G401.6 (cell line): ENCODE measurements at regions not wholly inside any gene's neighbourhood (a gene's known extent, or its start where the extent isn't known, plus 50 kb on each side); places are given as distances from the start of the nearest gene placed in this dataset.

Source experiments
- FAIRE-seq: peaks from 2 replicates; lab custom pipeline; 2012; peaks lifted over from hg19 to GRCh38; lab: Jason Lieb, UNC

GRCh38 chr11:8799273-8799672 lies 111.7 kb upstream of the AKIP1 start:
- FAIRE-seq, result no peak

- no peak for FAIRE-seq
Observed at GRCh38 chr11:8800520-8801110, 110.4 kb upstream of the AKIP1 start.

DNA sequence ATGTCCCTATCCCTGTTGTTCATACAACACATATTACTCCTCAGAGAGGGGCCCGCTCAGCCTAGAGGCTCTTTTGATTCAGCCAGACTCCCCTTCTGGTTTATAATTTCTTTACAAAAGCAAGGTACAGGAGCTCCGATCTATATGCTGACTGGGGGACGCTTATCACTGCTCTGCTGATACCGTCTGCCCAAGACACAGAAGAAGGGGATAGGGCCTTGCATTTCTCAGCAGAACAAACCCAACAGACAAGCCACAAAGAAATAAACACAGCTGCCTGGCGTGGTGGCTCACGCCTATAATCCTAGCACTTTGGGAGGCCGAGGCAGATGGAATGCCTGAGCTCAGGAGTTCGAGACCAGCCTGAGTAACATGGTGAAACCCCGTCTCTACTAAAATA lies 109.9 kb upstream of the AKIP1 start:
- FAIRE-seq, result no peak

GRCh38 chr11:8802251-8802650 lies 108.7 kb upstream of the AKIP1 start:
- FAIRE-seq, result no peak

- FAIRE-seq, result no peak
Observed at GRCh38 chr11:8803973-8804372, 107.0 kb upstream of the AKIP1 start.

DNA sequence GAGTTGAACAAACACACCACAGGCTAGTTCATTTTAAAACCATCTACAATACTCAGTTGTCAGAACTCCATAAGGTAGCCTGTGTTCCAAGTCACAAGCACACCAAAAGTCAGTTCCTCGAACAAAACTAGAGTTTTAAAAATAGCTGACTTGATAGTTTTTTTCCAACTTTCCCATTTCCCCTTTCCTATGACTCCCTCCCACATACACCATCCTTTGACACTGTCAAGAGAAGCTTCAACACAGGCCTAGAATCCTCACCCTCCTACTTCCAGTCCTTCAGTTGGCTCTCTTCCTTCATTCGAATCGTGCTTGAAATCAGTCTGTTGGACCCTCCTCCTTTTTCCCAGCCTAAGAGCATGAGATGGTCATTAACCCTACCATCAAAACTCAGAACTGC lies 105.7 kb upstream of the AKIP1 start:
- no peak for FAIRE-seq

- FAIRE-seq, result no peak
Observed at GRCh38 chr11:8806974-8807373, 104.0 kb upstream of the AKIP1 start.

GRCh38 chr11:8807544-8808225 lies 103.3 kb upstream of the AKIP1 start:
- FAIRE-seq, result no peak

DNA sequence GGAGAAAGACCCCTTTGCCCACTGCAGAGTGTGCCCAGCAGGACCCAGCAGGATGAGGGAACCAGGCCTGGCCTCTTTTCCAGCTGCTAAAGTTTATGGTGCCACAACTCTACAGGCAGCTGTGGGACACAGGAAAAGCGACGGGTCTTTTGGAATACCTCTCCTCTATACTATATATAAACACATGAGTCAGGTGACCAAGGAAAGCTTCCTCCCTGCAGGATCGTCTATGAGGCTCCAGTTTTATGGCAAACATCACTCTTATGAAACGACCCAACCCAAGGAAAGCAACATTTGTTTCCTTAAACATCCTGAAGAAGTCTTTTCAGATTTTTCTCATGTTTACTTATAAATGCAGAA lies 102.8 kb upstream of the AKIP1 start:
- FAIRE-seq, result no peak

GRCh38 chr11:8809241-8809938 lies 101.6 kb upstream of the AKIP1 start:
- FAIRE-seq, result no peak

- no peak for FAIRE-seq
Observed at GRCh38 chr11:8809939-8810539, 101.0 kb upstream of the AKIP1 start.

GRCh38 chr11:8810540-8811301 lies 100.3 kb upstream of the AKIP1 start:
- no peak for FAIRE-seq

DNA sequence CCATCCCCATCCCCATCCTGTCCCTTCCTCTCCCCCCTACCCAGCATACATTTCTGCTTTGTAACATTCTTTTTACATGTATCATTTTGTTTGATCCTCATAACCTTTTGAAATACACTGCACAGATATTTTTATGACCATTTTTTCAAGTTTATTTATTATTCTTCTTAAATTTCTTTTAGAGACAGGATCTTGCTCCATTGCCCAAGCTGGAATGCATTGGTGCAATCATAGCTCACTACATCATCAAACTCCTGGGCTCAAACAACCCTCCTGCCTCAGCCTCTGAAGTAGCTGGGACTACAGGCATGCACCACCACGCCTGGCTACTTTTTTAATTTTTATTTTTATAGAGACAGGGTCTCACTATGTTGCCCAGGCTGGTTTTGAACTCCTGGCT lies 99.4 kb upstream of the AKIP1 start:
- no peak for FAIRE-seq

GRCh38 chr11:8812438-8812837 lies 98.6 kb upstream of the AKIP1 start:
- no peak for FAIRE-seq

DNA sequence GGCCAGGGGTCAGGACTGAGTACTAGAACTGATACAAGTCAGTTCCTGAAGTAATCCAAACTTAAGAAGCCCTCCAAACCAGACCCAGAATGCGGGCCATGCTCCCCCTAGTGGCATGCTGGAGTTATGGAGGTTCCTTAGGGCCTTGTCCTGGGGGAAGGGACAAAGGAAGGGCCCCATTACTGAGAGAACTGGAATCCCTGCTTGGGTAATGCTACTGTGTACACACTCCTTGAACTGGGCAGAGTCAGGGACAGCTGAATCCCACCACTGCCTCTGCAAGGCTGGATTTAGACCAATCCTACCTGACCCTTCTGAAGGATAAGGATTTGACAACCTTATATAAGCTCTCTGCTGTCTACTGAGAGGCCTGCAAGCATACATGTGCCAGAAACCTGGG lies 97.3 kb upstream of the AKIP1 start:
- FAIRE-seq, result peak; percentile 82

DNA sequence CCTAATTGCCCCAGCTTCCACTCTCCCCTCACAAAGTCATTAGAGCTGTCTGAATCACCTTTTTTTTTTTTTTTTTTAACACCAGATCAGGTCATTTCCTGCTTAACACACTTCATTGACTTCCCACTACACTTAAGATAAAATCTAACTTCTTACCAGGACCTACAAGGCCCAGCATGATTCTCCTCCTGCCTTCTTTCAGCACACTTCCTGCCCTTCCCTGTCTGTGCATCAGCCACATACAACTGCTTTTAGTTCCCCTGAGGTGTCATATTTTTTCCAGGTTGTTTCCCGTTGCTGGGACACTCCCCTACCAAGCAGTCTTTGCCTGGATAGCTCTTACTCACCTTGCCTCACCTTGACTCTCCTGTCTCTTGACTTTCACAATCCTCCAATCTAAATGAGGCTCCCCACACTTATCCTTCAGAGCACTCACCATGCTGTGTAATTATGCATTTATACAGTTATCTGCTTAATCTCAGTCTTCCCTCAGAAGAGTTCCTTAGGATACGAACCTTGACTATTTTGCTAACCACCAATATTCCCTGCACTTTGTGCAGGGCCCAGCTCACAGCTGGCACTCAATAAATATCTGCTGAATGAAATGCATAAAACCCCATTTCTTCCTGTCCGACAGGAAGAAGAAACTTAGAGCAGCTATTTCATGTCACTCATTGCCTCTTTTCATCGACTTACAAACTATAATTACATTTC lies 96.6 kb upstream of the AKIP1 start:
- FAIRE-seq, result peak; percentile 58

DNA sequence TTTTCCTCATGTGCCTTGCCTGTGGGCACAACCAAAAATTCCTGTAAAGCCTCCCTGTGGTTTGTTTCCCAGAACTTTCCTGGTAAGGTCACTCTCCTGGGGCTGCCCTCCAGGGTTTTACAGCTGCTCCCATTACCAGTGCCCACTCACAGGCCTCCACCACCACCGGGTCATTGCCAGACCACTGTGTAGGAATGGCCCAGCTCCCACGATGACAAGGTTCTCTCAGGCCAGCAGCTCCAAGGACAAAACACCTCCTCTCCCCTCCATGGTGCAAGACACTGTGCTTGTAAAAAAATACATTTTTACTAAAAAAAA lies 96.1 kb upstream of the AKIP1 start:
- peak; percentile 86 for FAIRE-seq

- no peak for FAIRE-seq
Observed at GRCh38 chr11:8818421-8818820, 92.6 kb upstream of the AKIP1 start.

DNA sequence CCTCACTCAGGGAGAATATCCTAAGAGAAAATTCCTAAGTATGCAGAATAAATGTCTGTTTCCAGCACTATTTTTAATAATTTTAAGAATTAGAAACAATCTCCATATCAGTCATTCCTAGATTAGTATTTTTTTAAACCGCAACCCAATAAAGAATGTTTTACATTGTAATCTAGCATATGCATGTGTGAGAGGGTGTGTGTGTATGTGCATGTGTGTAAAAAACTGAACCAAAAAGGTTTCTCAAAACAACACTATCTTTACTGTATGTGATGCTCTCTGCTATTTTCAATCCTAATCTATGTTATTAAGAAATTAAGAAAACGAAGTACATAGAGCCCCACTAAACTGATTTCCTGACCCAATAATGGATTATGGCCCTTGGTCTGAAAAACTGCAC lies 90.6 kb upstream of the AKIP1 start:
- no peak for FAIRE-seq

- no peak for FAIRE-seq
Observed at GRCh38 chr11:8822469-8822868, 88.5 kb upstream of the AKIP1 start.

GRCh38 chr11:8823174-8823742 lies 87.7 kb upstream of the AKIP1 start:
- FAIRE-seq, result no peak
